NCI-H2081 (cell line): ENCODE measurements at regions not wholly inside any gene's neighbourhood (a gene's known extent, or its start where the extent isn't known, plus 50 kb on each side); places are given as distances from the start of the nearest gene placed in this dataset.

ENCODE experiments used
- DNase-seq, 2 experiments: peaks; one replicate each; lab custom pipeline; 2025; lab: John Stamatoyannopoulos, UW

DNA sequence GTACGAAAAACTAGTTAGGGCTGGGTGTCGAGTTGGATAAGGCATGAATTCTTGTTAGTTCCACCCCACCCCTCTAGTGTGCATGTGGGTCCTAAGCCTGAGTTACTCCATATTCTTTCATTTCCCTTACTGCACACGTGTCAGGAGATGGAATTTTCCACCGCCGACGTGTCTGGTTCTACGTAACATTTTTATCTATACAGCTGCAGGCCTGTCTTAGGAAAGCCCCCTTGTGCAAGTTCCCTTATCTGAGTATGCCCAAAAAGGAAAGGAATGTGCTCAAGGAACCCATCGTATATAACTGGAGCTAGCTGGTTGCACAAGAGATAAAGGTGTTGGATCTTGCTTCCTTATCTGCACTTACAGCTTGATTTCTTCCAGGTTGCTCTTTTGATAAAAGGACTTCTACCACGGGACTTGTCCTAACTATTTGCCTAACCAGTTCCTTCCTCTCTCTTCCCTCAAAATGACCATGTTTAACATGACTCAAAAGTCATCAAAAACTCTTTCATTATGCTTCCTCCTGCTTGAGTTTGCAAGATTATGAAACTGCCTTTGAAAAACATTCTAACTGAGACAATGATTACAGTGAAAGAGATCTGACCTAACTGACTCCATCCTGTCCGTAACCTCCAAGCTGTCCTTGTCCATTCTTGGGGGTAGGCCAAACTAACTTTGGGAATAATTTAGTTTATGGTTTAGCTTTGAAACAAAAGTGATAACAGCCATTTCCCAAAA is 181.4 kb downstream of the AKR1D1 start:
- DNase-seq: no peak

- DNase-seq: no peak
These were observed 181.9 kb downstream of the AKR1D1 start for GRCh38 chr7:138258197-138258559.

DNA sequence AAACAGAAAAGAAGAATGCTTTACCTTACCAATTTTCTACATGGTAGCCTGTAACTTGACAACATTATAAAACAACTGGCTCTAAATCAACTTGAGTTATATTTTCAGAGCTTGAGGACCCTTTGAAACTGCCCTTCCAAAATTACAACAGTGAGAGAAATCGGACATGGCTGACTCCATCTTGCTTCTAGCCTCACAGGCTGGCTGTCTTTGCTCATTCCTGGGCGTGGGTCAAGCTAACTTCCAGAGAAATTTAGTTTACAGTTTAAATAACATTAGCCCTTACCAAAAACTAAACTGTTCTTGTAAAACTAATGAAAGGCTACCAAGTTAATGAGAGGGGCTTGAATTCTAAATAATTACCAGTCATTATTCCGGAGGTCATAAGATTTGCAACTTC is 183.4 kb downstream of the AKR1D1 start:
- DNase-seq: no peak

DNA sequence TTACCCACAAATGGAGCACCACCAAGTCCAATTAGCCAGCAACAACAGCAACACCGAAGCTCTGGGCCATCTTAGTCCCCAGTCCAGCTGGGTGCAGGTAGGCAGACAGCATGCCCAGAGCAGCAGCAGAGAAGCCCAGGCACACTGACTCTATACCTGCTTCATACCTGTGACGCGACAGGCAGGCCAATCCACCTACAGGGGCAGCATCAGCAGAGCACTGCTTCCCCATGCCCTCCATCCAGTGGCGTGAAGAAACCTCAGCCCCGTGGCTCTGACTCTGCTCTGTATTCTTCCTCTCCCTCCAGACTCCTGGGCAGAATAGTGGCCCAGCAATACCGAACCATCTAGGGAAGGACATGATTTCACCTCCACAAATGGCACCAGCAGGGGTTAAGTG is 191.7 kb downstream of the AKR1D1 start:
- no peak for DNase-seq

- no peak for DNase-seq
These were observed 183.2 kb upstream of the TRIM24 start for GRCh38 chr7:138276891-138277290.

DNA sequence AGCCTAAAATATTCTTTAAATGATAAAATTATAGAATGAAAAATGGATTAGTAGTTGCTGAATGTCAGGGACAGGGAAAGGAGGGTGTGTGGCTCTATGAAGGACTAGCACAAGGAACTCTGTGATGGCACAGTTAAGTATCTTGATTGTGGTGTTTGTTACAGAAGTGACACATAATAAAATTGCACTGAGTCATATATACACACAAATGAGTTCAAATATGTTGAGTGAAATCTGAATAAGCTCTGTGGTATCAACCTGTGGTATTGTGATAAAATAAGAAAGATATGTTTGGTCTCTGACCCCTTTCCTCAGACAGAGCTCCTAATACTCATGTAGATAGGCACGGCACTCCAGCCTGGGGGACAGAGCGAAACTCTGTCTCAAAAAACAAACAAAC is 181.5 kb upstream of the TRIM24 start:
- no peak for DNase-seq

GRCh38 chr7:138282997-138283396 is 177.1 kb upstream of the TRIM24 start:
- DNase-seq: no peak

GRCh38 chr7:138285129-138285528 is 174.9 kb upstream of the TRIM24 start:
- DNase-seq: no peak

DNA sequence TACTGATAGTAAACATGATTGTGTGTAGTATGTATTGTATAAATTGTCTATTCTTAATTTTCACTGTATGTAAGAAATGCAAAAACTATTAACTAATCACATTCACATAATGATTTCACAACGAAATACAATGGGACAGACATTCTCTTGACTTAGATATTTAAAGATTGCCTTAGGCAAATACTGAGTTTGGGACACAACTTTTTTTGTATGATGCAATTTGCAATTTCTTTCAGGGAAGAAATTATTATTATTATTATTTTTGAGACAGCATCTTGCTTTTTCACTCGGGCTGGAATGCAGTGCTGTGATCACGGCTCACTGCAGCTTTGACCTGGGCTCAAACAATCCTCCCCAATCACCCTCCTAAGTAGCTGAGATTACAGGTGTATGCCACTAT is 173.2 kb upstream of the TRIM24 start:
- no peak for DNase-seq

GRCh38 chr7:138287549-138287948 is 172.5 kb upstream of the TRIM24 start:
- DNase-seq: no peak

- DNase-seq: no peak
These were observed 171.0 kb upstream of the TRIM24 start for GRCh38 chr7:138289082-138289481.

DNA sequence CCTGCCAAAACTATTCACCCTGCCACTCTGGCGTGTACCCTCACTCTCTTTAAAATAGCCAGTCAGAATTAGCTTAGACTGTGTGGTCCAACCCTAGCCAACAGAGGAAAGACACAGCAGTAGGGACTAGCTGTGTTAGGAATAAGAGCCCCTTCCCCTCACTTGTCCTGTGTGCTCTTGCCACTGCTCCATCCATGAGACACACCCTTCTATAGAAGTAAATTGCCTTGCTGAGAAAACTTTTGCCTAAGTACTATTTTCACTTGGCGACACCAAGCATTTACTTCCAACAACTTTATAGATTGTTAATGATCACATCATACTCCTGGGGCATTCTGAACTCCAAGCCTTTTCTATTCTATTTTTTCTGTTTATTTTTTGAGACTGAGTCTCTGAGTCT is 170.2 kb upstream of the TRIM24 start:
- DNase-seq: no peak

DNA sequence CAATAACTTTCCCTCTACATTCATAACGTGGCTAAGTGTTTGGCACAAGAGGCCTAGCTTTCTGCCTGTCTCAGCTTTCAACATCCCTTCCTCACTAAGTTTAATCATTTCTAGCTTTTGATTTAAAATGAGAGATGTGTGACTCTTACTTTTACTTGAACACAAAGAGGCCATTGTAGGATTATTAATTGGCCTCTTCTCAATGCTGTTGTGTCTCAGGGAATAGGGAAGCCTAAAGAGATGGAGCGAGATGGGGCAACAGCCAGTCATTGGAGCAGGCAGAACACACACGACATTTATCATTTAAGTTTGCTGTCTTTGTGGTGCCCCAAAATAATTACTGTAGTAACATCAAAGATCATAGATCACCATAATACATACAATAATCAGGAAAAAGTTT is 167.1 kb upstream of the TRIM24 start:
- DNase-seq: no peak

- no peak for DNase-seq
These were observed 164.9 kb upstream of the TRIM24 start for GRCh38 chr7:138295049-138295637.

GRCh38 chr7:138297526-138297925 is 162.5 kb upstream of the TRIM24 start:
- no peak for DNase-seq

GRCh38 chr7:138299066-138299465 is 161.0 kb upstream of the TRIM24 start:
- DNase-seq: no peak

- no peak for DNase-seq
These were observed 156.6 kb upstream of the TRIM24 start for GRCh38 chr7:138303230-138304070.

DNA sequence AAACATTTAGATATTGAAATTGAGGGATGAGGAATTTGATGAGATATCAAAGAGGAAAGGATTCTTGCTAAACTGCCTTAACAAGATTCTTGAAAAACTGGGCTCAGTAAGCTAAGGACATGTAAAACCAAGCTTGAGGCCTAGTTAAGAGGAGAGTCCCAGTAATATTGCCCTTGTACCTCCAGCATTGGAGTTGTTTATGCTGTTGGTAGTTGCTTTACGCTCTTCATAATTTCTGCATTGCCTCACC is 156.1 kb upstream of the TRIM24 start:
- DNase-seq: no peak

- DNase-seq: no peak
These were observed 152.4 kb upstream of the TRIM24 start for GRCh38 chr7:138307633-138308032.

DNA sequence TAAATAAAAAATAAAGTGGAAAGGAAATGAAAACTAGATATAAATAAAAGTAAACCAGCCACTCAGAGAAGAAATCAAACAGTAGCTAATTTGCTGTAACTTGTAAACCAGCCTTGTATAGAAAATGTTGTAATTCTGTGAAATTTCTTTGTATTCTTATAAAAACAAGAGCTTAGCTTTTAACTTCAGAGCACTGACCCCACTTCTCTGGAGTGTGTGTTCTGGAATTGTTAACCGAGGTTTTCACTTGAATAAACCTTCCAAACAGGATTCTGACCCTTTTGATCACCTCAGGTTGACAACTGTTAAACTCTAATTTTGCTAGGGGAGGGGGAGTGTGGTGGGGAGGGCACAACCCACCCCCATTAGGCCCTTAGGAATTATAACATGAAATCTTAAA is 151.9 kb upstream of the TRIM24 start:
- no peak for DNase-seq

DNA sequence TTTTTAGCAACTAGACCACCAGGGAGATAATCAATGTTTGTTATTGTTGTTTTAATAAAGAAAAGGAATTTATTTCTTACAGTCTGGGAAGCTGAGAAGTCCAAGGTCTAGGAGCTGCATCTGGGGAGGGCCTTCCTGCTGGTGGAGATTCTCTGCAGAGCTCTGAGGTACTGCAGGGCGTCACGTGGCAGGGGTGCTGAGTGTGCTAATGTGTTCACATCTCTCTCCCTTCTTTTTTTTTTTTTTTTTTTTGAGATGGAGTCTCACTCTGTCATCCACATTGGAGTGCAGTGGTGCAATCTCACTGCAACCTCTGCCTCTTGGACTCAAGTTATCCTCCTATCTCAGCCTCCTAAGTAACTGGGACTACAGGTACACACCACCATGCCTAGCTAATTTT is 150.9 kb upstream of the TRIM24 start:
- no peak for DNase-seq

GRCh38 chr7:138313829-138314178 is 146.3 kb upstream of the TRIM24 start:
- DNase-seq: no peak

DNA sequence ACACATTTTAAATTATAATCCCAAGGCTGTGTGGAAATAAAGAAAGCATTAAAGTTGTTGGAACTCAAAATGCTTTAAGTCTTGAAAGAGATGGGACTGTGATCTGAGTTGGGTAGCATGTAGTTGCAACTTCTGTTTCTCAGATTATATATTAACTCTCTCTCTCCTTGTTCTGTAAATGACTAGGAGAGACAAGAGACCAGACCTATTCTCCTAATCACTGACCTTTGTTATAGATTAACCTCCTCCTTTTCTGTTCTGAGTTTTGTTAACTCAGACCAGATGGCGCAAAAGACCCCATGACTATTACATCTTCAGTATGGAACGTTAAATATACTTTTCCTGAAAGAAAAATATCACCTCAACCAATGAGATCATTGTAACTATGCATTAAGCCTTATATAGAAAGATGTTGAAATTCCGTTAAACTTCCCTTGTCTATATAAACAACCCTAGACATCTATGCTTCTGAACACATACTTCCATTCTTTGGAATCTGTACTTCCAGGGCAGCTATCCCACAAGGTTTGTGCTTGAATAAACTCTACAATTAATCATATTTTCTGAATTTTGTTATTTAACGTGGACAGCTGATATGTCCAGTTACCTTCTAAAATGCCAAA is 143.5 kb upstream of the TRIM24 start:
- DNase-seq: no peak
